Gastroesophageal sphincter (tissue), 4 donors: ENCODE measurements at regions not wholly inside any gene's neighbourhood (a gene's known extent, or its start where the extent isn't known, plus 50 kb on each side); places are given as distances from the start of the nearest gene placed in this dataset.

Experiments used
- ATAC-seq: fragments of 150-250 bp; one replicate; pipeline ENCODE4 v1.9.1; 2016; ENCODE audit warnings: mild to moderate bottlenecking, moderate library complexity
- H3K27ac ChIP-seq, 4 donors: fragments of 200-600 bp; sonication (generic) in 3 of 4; 1 replicate in 3 of 4; 2 replicates in 1 of 4; pipeline ENCODE4 v1.5.1; 2016 to 2019
- H3K27me3 ChIP-seq: fragments of 200-600 bp; sonication (generic); one replicate; pipeline ENCODE4 v1.5.1; 2019
- H3K36me3 ChIP-seq, 2 donors: fragments of 200-600 bp; sonication (generic); one replicate each; pipeline ENCODE4 v1.5.1; 2019; ENCODE audit warnings: control low read depth in 1 of 2
- H3K4me1 ChIP-seq, 3 donors: fragments of 200-600 bp; sonication (generic); 1 replicate in 2 of 3; 2 replicates in 1 of 3; pipeline ENCODE4 v1.5.1; 2016 to 2019; ENCODE audit warnings: control low read depth in 2 of 3
- H3K4me3 ChIP-seq, 2 donors: fragments of 200-600 bp; sonication (generic); one replicate each; pipeline ENCODE4 v1.5.1; 2019; ENCODE audit warnings: mild to moderate bottlenecking in 1 of 2, moderate library complexity in 1 of 2
- H3K9me3 ChIP-seq, 3 donors: fragments of 200-600 bp; sonication (generic); one replicate each; pipeline ENCODE4 v1.5.1; 2017 to 2019; ENCODE audit warnings: control low read depth in 2 of 3
- EP300 ChIP-seq: sonication (generic); formaldehyde crosslinking; IDR thresholded peaks from one replicate; pipeline ENCODE4 v1.6.1; 2017; ENCODE audit warnings: antibody characterized with exemption, mild to moderate bottlenecking
- POLR2A ChIP-seq, 2 donors: fragments of 450-650 bp; IDR thresholded peaks; one replicate each; pipeline ENCODE4 v1.6.1; 2017; ENCODE audit warnings: antibody characterized with exemption in 2 of 2, mild to moderate bottlenecking in 2 of 2, moderate library complexity in 1 of 2
- POLR2AphosphoS5 ChIP-seq: sonication (generic); formaldehyde crosslinking; IDR thresholded peaks from one replicate; pipeline ENCODE4 v1.6.1; 2017; ENCODE audit warnings: antibody characterized with exemption
- WGBS, 2 donors: methylation state at CpG; one replicate each; pipeline ENCODE4 v1.1.5; 2018; ENCODE audit warnings: low coverage in 1 of 2; 5-methylcytosine and 5-hydroxymethylcytosine counted together
- TF ChIP-seq, protein P1 (sequence below), 4 experiments: fragments of 200-600 bp in 2 of 4; fragments of 450-650 bp in 2 of 4; sonication (generic) in 1 of 4; IDR thresholded peaks; one replicate each; pipeline ENCODE4 v1.5.1; 2017 to 2019; ENCODE audit warnings: antibody characterized with exemption in 4 of 4, mild to moderate bottlenecking in 2 of 4, moderate library complexity in 2 of 4

DNA sequence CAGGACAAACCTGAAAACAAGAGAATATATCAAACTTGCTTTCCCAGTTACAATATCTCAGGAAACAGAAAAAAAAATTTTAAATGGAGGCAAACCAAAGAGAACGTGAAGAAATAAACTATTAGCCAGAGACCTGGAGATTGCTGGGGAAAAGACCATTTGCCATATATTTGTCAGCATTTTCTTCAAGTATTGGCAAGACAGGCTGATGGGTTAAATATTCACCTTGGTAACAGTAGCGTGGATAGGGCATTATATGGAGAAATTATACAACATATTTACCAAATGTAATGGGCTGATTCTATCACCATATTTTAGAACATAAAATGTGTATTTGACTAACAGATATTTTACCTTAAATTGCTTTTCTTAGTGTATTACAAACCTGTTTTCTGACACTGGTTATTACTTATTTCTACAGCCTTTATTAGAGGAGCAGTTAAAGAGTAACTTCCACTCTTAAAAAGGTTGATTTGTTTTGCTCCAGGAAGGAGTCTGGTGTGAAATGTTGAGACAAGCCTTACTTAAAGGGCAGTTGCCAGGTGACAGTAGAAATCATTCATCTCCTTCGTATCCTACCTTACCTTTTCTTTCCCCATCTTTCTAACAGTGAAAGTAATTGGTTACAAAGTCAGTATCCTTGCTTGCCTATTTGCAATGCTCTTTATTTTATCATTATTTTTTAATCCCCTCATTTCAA, 575.5 kb downstream of the GBA3 start:
- H3K4me3 ChIP-seq = no peak overlapping the region
- H3K4me1 ChIP-seq = no peaks in the 10 kb centered on the region
- no peaks in the 10 kb centered on the region for H3K36me3 ChIP-seq
- ATAC-seq = no peak
- TF ChIP-seq POLR2AphosphoS5 (no peak), EP300 (no peak)
- WGBS, 2 donors = 76 to 88% methylated on average over 2 to 3 of the region's 3 CpGs
- no peaks in the 10 kb centered on the region for H3K27me3 ChIP-seq
- no peak overlapping the region for H3K27ac ChIP-seq
- H3K9me3 ChIP-seq = no peaks in the 10 kb centered on the region

DNA sequence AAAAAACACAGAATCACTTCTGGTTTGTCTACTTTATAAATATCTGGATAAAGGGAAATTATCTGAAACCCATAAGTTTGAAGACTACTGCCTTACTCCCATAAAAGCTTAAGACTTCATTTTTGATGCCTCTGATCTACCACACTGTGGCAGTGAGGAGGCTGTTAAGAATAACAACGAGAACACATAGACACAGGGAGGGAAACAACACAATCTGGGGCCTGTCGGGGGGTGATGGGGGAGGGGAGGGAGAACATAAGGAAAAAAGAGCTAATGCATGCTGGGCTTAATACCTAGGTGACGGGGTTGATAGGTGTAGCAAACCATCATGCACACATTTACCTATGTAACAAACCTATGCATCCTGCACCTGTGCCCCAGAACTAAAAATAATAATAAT, 573.7 kb downstream of the GBA3 start:
- Histone ChIP-seq H3K36me3 (no peaks in the 10 kb centered on the region), H3K9me3 (no peaks in the 10 kb centered on the region), H3K27ac (no peak overlapping the region), H3K4me3 (no peak overlapping the region), H3K27me3 (no peaks in the 10 kb centered on the region), H3K4me1 (no peaks in the 10 kb centered on the region)
- no peak for ATAC-seq
- WGBS, 2 donors = 50 to 80% methylated on average over 2 to 3 of the region's 3 CpGs
- no peak for TF ChIP-seq POLR2AphosphoS5
- no peak for TF ChIP-seq POLR2A (IDR thresholded peaks at IDR 0.05)
- TF ChIP-seq, protein P1, sequence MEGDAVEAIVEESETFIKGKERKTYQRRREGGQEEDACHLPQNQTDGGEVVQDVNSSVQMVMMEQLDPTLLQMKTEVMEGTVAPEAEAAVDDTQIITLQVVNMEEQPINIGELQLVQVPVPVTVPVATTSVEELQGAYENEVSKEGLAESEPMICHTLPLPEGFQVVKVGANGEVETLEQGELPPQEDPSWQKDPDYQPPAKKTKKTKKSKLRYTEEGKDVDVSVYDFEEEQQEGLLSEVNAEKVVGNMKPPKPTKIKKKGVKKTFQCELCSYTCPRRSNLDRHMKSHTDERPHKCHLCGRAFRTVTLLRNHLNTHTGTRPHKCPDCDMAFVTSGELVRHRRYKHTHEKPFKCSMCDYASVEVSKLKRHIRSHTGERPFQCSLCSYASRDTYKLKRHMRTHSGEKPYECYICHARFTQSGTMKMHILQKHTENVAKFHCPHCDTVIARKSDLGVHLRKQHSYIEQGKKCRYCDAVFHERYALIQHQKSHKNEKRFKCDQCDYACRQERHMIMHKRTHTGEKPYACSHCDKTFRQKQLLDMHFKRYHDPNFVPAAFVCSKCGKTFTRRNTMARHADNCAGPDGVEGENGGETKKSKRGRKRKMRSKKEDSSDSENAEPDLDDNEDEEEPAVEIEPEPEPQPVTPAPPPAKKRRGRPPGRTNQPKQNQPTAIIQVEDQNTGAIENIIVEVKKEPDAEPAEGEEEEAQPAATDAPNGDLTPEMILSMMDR (IDR thresholded peaks at IDR 0.05) = no peak
- no peak for TF ChIP-seq EP300

DNA sequence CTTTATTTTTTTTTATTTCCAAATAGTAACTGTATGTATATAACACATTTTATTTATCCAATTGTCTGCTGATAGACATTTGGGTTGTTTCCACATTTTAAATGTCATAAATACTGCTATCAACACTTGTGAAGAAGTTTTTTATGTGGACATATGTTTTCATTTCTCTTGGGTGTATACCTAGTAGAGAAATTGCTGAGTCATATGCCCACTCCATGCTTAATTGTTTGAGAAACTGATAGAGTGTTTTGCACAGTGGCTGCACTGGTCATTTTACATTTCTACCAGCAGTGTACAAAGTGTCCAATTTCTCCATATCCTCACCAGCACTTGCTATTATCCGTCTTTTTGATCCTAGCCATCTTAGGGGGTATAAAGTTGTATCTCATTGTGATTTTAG, 567.8 kb downstream of the GBA3 start:
- Histone ChIP-seq H3K4me3 (no peak overlapping the region), H3K27me3 (no peaks in the 10 kb centered on the region), H3K9me3 (no peaks in the 10 kb centered on the region), H3K27ac (no peak overlapping the region), H3K4me1 (no peaks in the 10 kb centered on the region), H3K36me3 (no peaks in the 10 kb centered on the region)
- TF ChIP-seq EP300 = no peak
- no peak for TF ChIP-seq POLR2AphosphoS5
- TF ChIP-seq POLR2A (IDR thresholded peaks at IDR 0.05) = no peak
- TF ChIP-seq, protein P1 (IDR thresholded peaks at IDR 0.05) = no peak
- no peak for ATAC-seq
- WGBS, 2 donors = 85 to 100% methylated on average over 1 of the region's 1 CpG

DNA sequence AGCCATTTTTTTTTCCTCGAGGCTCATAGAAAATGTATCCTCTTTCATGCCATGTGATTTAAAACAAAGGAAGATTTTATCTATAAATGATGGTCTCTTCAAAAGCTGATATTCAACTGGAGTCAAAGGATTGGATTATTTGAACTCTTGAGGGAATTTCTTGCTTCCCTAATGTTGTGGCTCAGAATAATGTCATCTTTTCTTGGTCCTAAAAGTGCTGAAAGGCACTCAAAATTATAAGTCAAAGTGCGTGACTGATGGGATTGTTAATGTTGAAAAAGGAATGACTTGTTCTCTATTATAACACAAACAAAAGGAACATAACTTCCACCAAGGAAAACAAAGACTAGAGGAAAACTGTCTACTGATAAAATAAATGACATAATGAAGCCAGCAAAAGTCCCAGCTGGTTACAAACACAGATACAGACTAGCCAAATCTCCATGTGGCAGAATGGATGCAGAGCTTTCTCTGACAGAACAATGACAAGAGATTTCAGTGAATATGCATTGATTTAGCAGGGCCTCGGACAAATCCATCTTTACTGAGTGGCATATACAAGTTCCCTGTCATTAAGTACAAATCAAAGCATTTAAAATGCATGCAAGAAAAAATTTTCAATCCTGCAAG, 552.6 kb downstream of the GBA3 start:
- H3K27me3 ChIP-seq = no peaks in the 10 kb centered on the region
- H3K9me3 ChIP-seq = no peaks in the 10 kb centered on the region
- H3K4me3 ChIP-seq = no peak overlapping the region
- WGBS, 2 donors = 28 to 55% methylated on average over 2 to 3 of the region's 3 CpGs
- H3K27ac ChIP-seq = no peak overlapping the region
- ATAC-seq = no peak
- no peaks in the 10 kb centered on the region for H3K36me3 ChIP-seq
- no peak for TF ChIP-seq POLR2A (IDR thresholded peaks at IDR 0.05)
- TF ChIP-seq, protein P1 (IDR thresholded peaks at IDR 0.05) = no peak
- TF ChIP-seq POLR2AphosphoS5 = no peak
- no peak for TF ChIP-seq EP300
- no peaks in the 10 kb centered on the region for H3K4me1 ChIP-seq

DNA sequence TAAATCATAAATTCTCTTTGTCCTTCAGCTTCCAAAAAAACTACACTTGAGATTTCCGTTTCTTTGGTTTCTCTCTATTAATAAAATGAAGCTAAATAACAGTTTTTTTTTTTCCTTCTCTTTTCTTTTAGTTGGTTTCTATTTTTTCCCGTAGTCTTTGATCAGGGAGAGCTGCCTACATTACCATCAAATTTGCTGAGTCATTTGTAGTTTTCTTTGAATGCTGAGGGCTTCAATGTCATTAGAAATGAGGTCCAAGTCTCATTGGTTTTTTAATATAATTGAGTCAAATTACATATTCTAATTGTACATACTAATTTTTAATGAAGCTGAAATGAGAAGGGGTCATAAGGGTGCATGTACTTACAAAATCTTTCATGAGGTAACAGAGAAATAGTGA, 550.2 kb downstream of the GBA3 start:
- Histone ChIP-seq H3K9me3 (no peaks in the 10 kb centered on the region), H3K27me3 (no peaks in the 10 kb centered on the region), H3K36me3 (no peaks in the 10 kb centered on the region), H3K4me1 (no peaks in the 10 kb centered on the region), H3K27ac (no peak overlapping the region), H3K4me3 (no peak overlapping the region)
- WGBS, 2 donors = 50% methylated on average over 2 of the region's 2 CpGs; no CpG with 5 or more reads in 1 of the 2 donors
- no peak for ATAC-seq
- TF ChIP-seq, protein P1 (IDR thresholded peaks at IDR 0.05) = no peak
- TF ChIP-seq POLR2A (IDR thresholded peaks at IDR 0.05) = no peak
